ENCODE measurements at regions not wholly inside any gene's neighbourhood (a gene's known extent, or its start where the extent isn't known, plus 50 kb on each side); places are given as distances from the start of the nearest gene placed in this dataset.

DNA sequence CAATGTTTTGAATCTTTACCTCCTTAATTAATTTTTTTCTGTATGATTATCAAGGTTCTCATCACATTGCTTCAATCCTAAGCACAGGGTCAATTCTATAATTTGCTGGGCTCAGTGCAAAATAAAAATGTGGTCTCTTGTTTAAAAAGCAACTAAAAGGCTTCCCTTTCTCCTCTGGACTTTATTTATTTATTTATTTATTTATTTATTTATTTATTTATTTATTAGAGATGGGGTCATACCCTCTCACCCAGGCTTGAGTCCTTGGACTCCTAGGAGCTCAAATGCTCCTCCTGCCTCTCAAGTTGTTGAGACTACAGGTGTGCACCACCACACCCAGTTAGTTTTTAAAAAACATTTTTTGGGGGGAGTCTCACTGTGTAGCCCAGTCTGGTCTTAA, 710.1 kb upstream of the REG3G start:
- ATAC-seq: no peak
- H3K36me3 ChIP-seq: no peaks in the 10 kb centered on the region
- peaks cover 0 to 4% (median 0%) of the 10 kb centered on the region in 11 donors for H3K9me3 ChIP-seq
- no peak overlapping the region for H3K4me3 ChIP-seq
- H3K27me3 ChIP-seq: no peaks in the 10 kb centered on the region
- no peak overlapping the region for H3K27ac ChIP-seq
- H3K4me1 ChIP-seq: no peaks in the 10 kb centered on the region
- no peak for DNase-seq
- intact Hi-C loops (cut with DNase I): no loop called here
- TF ChIP-seq, protein P1, sequence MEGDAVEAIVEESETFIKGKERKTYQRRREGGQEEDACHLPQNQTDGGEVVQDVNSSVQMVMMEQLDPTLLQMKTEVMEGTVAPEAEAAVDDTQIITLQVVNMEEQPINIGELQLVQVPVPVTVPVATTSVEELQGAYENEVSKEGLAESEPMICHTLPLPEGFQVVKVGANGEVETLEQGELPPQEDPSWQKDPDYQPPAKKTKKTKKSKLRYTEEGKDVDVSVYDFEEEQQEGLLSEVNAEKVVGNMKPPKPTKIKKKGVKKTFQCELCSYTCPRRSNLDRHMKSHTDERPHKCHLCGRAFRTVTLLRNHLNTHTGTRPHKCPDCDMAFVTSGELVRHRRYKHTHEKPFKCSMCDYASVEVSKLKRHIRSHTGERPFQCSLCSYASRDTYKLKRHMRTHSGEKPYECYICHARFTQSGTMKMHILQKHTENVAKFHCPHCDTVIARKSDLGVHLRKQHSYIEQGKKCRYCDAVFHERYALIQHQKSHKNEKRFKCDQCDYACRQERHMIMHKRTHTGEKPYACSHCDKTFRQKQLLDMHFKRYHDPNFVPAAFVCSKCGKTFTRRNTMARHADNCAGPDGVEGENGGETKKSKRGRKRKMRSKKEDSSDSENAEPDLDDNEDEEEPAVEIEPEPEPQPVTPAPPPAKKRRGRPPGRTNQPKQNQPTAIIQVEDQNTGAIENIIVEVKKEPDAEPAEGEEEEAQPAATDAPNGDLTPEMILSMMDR (IDR thresholded peaks at IDR 0.05): no peak

DNA sequence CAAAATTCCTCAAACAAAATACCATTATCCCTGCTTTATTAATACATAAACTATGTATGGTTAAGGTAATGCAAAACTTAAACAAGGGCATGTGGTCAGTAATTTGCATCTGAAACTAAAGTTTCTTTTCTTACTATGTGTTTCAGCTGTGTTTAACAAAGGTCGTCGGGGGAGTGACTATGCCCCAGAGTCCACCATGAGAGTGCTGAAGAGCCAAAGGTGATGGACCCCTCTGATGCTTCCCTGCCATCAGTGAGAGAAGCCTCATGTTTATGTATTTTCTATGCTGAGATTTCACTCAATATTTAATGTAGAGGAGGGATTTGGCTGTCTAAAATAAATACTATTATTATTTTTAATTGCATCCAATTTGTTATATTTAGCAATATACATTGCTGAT, 707.2 kb upstream of the REG3G start:
- DNase-seq (no peak), ATAC-seq (no peak)
- H3K36me3 ChIP-seq: no peaks in the 10 kb centered on the region
- H3K27me3 ChIP-seq: no peaks in the 10 kb centered on the region
- H3K27ac ChIP-seq: no peak overlapping the region
- TF ChIP-seq, protein P1 (IDR thresholded peaks at IDR 0.05): no peak
- H3K4me1 ChIP-seq: no peaks in the 10 kb centered on the region
- WGBS, 2 donors: 75 to 76% methylated on average over 2 of the region's 2 CpGs
- intact Hi-C loops (cut with DNase I): no loop called here
- H3K4me3 ChIP-seq: no peak overlapping the region
- H3K9me3 ChIP-seq: peaks cover 0 to 17% (median 0%) of the 10 kb centered on the region in 11 donors

DNA sequence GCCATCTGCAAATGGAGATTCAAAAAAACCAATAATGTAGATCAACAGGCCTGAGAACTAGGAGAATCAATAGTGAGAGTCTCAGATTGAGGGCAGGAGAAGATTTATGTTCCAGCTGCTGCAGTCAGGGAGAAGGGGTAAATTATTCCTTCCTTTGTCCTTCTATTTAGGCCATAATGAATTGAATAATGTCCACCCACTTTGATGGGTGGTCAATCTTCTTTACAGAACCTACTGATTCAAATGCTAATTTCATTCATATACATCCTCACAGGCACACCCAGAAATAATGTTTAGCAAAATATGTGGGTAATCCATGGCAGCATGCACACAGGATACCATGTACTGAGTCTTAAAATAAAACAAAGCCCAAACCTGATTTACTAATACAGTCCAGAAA, 695.3 kb upstream of the REG3G start:
- no peak overlapping the region for H3K4me3 ChIP-seq
- no peaks in the 10 kb centered on the region for H3K27me3 ChIP-seq
- DNase-seq: no peak
- no peaks in the 10 kb centered on the region for H3K36me3 ChIP-seq
- no peaks in the 10 kb centered on the region for H3K4me1 ChIP-seq
- intact Hi-C loops (cut with DNase I): no loop called here
- peaks cover 0 to 6% (median 0%) of the 10 kb centered on the region in 11 donors for H3K9me3 ChIP-seq
- no peak for ATAC-seq
- no peak overlapping the region for H3K27ac ChIP-seq
- TF ChIP-seq, protein P1 (IDR thresholded peaks at IDR 0.05): no peak

DNA sequence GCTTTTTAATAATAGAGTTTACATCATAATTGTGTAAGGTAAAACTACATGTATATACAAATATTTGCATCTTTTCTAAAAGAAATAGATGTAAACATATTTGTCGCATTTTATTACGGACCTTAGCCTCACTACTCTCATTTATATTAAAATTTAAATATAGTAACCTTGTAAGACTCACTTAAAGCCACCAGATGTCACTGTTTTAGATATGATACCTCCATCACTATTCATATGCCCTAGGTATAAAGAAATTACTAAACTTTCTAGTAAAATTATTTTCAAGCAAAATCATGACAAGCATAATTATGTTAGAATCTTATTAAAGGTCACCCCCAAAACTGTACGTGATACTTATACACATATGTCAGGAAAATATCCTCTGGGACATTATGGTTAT, 674.3 kb upstream of the REG3G start:
- H3K9me3 ChIP-seq: peaks cover 0 to 4% (median 0%) of the 10 kb centered on the region in 11 donors
- H3K27ac ChIP-seq: no peak overlapping the region
- no peaks in the 10 kb centered on the region for H3K4me1 ChIP-seq
- DNase-seq: no peak
- ATAC-seq: no peak
- no peaks in the 10 kb centered on the region for H3K36me3 ChIP-seq
- TF ChIP-seq, protein P1 (IDR thresholded peaks at IDR 0.05): peak in 3 of 9 donors; percentile 12 to 27 (median 14)
- no peaks in the 10 kb centered on the region for H3K27me3 ChIP-seq
- whole genome bisulfite sequencing, 2 donors: 68 to 71% methylated on average over 3 of the region's 3 CpGs
- intact Hi-C loops (cut with DNase I): no loop called here
- H3K4me3 ChIP-seq: no peak overlapping the region

DNA sequence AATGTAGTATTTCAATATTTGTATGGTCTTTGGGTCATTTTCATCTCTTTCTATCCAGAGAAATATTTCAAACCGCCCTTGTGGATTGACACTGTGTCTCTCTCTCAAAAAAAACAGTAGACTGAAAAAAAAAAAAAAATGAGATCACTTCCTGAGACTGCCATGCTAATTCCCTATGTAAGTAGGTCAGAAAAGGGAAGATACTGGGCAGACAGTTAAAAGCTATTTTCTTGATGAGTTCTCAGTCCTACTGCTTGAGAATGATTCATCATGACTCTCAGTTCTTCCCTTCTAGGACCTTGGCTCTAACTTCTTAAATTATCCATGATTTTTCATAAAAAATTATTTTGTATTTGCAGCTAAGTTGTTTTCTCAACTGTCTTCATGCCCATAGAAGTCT, 672.3 kb upstream of the REG3G start:
- Histone ChIP-seq H3K4me3 (no peak overlapping the region), H3K4me1 (no peaks in the 10 kb centered on the region), H3K27me3 (no peaks in the 10 kb centered on the region), H3K9me3 (peaks cover 0 to 4% (median 0%) of the 10 kb centered on the region in 11 donors), H3K36me3 (no peaks in the 10 kb centered on the region), H3K27ac (no peak overlapping the region)
- DNase-seq: no peak
- intact Hi-C loops (cut with DNase I): no loop called here
- TF ChIP-seq, protein P1 (IDR thresholded peaks at IDR 0.05): no peak
- ATAC-seq: no peak
- WGBS, 2 donors: 79 to 81% methylated on average over 1 of the region's 1 CpG
